Testis (tissue), 2 donors: ENCODE measurements at regions not wholly inside any gene's neighbourhood (a gene's known extent, or its start where the extent isn't known, plus 50 kb on each side); places are given as distances from the start of the nearest gene placed in this dataset.

ENCODE experiments used
- DNase-seq: peaks from one replicate; pipeline ENCODE4 v3.0.0-alpha.2; 2019
- H3K27ac ChIP-seq, 2 donors: fragments of 200-600 bp; sonication (generic); one replicate each; pipeline ENCODE4 v1.5.1; 2019
- H3K27me3 ChIP-seq: fragments of 200-600 bp; sonication (generic); one replicate; pipeline ENCODE4 v1.5.1; 2019
- H3K36me3 ChIP-seq: fragments of 200-600 bp; sonication (generic); one replicate; pipeline ENCODE4 v1.5.1; 2017; ENCODE audit warnings: low read depth; ENCODE audit errors: missing control alignments
- H3K4me1 ChIP-seq: fragments of 200-600 bp; sonication (generic); one replicate; pipeline ENCODE4 v1.5.1; 2019
- H3K4me3 ChIP-seq, 2 donors: fragments of 200-600 bp; sonication (generic); one replicate each; pipeline ENCODE4 v1.5.1; 2017 to 2019
- H3K9me3 ChIP-seq: fragments of 200-600 bp; sonication (generic); one replicate; pipeline ENCODE4 v1.5.1; 2017
- POLR2A ChIP-seq: fragments of 450-650 bp; IDR thresholded peaks from one replicate; pipeline ENCODE4 v1.6.1; 2017; ENCODE audit warnings: antibody characterized with exemption, mild to moderate bottlenecking, moderate library complexity
- WGBS, 2 donors: methylation state at CpG; one replicate each; pipeline ENCODE4 v1.1.5; 2018; 5-methylcytosine and 5-hydroxymethylcytosine counted together
- intact Hi-C: fragments of 100-400 bp; cut with DNase I; formaldehyde crosslinking; loops from one replicate; pipeline ENCODE4 v1.15.1; 2023; ENCODE audit warnings: low total_unique reads
- TF ChIP-seq, protein P1 (sequence below), 3 experiments: fragments of 450-650 bp in 2 of 3; fragments of 200-600 bp in 1 of 3; sonication (generic) in 1 of 3; IDR thresholded peaks; one replicate each; pipeline ENCODE4 v1.5.1; 2016 to 2019; ENCODE audit warnings: antibody characterized with exemption in 3 of 3, mild to moderate bottlenecking in 2 of 3, moderate library complexity in 1 of 3

- no peak for DNase-seq
- Histone ChIP-seq H3K27ac (no peak overlapping the region), H3K9me3 (no peaks in the 10 kb centered on the region), H3K4me1 (no peaks in the 10 kb centered on the region), H3K36me3 (no peaks in the 10 kb centered on the region), H3K27me3 (no peaks in the 10 kb centered on the region), H3K4me3 (no peak overlapping the region)
- no peak for TF ChIP-seq POLR2A
- TF ChIP-seq, protein P1, sequence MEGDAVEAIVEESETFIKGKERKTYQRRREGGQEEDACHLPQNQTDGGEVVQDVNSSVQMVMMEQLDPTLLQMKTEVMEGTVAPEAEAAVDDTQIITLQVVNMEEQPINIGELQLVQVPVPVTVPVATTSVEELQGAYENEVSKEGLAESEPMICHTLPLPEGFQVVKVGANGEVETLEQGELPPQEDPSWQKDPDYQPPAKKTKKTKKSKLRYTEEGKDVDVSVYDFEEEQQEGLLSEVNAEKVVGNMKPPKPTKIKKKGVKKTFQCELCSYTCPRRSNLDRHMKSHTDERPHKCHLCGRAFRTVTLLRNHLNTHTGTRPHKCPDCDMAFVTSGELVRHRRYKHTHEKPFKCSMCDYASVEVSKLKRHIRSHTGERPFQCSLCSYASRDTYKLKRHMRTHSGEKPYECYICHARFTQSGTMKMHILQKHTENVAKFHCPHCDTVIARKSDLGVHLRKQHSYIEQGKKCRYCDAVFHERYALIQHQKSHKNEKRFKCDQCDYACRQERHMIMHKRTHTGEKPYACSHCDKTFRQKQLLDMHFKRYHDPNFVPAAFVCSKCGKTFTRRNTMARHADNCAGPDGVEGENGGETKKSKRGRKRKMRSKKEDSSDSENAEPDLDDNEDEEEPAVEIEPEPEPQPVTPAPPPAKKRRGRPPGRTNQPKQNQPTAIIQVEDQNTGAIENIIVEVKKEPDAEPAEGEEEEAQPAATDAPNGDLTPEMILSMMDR (IDR thresholded peaks at IDR 0.05) = no peak
- 61 to 75% methylated on average over 5 of the region's 5 CpGs for WGBS, 2 donors
- intact Hi-C loops = no loop called here
These were observed 131.4 kb upstream of the ARGLU1 start for GRCh38 chr13:106699311-106699710.

DNA sequence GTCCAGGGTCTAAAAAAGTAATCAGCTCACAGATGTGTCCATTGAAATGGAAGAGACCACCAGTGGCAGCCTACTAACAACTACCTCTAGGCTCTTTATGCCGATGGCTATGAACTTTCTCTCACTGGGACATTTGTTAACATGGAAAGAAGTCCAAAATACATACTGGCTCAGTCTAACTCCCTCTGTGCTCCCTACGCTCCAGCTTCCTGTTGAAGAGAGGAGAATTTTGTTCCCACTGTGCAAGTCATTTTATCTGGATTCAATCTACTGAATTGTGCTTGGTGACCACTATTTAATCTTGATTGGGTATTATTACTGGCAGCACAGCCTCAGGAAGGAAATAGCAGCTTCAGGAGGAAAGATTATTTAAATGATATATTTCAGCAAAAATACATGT is 128.8 kb upstream of the ARGLU1 start:
- Histone ChIP-seq H3K27me3 (no peaks in the 10 kb centered on the region), H3K9me3 (no peaks in the 10 kb centered on the region), H3K4me3 (no peak overlapping the region), H3K4me1 (no peaks in the 10 kb centered on the region), H3K36me3 (no peaks in the 10 kb centered on the region), H3K27ac (no peak overlapping the region)
- intact Hi-C loops = no loop called here
- WGBS, 2 donors = 72 to 95% methylated on average over 2 of the region's 2 CpGs
- TF ChIP-seq, protein P1 (IDR thresholded peaks at IDR 0.05) = no peak
- no peak for TF ChIP-seq POLR2A
- DNase-seq = no peak

- Histone ChIP-seq H3K27me3 (no peaks in the 10 kb centered on the region), H3K4me1 (no peaks in the 10 kb centered on the region), H3K36me3 (no peaks in the 10 kb centered on the region), H3K27ac (no peak overlapping the region), H3K4me3 (no peak overlapping the region), H3K9me3 (no peaks in the 10 kb centered on the region)
- intact Hi-C loops = no loop called here
- WGBS, 2 donors = 90 to 91% methylated on average over 3 of the region's 3 CpGs
- TF ChIP-seq, protein P1 (IDR thresholded peaks at IDR 0.05) = no peak
- TF ChIP-seq POLR2A = no peak
- no peak for DNase-seq
These were observed 128.2 kb upstream of the ARGLU1 start for GRCh38 chr13:106696140-106696539.

DNA sequence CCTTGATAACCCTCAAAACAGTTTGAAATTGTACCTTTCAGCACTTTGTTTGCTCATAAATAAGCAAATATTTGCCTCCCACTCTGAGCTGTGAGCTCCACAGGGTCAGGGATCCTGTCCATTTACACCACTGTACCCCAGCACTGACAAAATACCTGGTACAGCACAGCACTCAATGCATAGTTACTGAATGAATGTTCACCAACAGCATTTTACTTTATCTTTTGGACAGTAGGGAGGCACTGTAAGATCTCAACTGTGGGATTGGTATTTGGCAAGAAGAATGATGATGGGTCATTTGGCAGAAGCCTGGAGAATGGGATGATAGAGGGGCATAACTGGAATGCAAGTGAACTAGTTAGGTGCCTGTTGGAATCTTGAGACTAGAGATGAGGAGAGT is 127.2 kb upstream of the ARGLU1 start:
- intact Hi-C loops = no loop called here
- DNase-seq = no peak
- H3K4me1 ChIP-seq = no peaks in the 10 kb centered on the region

DNA sequence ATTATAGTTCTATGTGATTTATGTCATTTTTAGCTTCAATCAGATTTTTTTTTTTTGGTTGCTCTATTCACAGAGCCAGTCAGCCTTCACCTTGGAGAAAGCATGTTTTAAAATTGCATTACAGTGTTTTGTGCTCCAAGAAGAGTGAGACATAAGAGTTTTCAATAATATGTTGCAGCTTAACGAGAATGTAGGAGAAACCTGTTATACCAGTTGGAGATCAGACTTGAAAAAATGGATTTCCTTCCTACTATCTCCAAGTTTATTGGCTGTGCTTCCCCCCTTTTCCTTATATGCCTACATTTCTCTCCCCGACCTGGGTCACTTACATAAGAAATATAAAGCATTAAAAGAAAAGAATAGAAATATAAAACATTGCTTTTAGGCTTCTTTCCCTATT is 123.9 kb upstream of the ARGLU1 start:
- 59 to 73% methylated on average over 2 of the region's 2 CpGs for WGBS, 2 donors
- no peak for DNase-seq
- intact Hi-C loops = no loop called here

More for the DNA sequence above, 127.2 kb upstream of the ARGLU1 start:
- no peak overlapping the region for H3K4me3 ChIP-seq
- TF ChIP-seq POLR2A = no peak
- TF ChIP-seq, protein P1 (IDR thresholded peaks at IDR 0.05) = no peak
- H3K9me3 ChIP-seq = no peaks in the 10 kb centered on the region
- no peak overlapping the region for H3K27ac ChIP-seq
- no peaks in the 10 kb centered on the region for H3K36me3 ChIP-seq
- H3K27me3 ChIP-seq = no peaks in the 10 kb centered on the region

More for the DNA sequence above, 123.9 kb upstream of the ARGLU1 start:
- Histone ChIP-seq H3K9me3 (no peaks in the 10 kb centered on the region), H3K27me3 (no peaks in the 10 kb centered on the region), H3K4me3 (no peak overlapping the region), H3K36me3 (no peaks in the 10 kb centered on the region), H3K4me1 (no peaks in the 10 kb centered on the region), H3K27ac (no peak overlapping the region)
- TF ChIP-seq, protein P1 (IDR thresholded peaks at IDR 0.05) = no peak
- no peak for TF ChIP-seq POLR2A
